Activated T-helper 17 cell treated with anti-CD3 and anti-CD28 coated beads, Interleukin-2, amount 50 U/mL, for 72 hours (primary cell): ENCODE measurements at regions not wholly inside any gene's neighbourhood (a gene's known extent, or its start where the extent isn't known, plus 50 kb on each side); places are given as distances from the start of the nearest gene placed in this dataset.
"Not testable (repeated sequence)": the region's sequence is repeated elsewhere in the genome, so short reads cannot be mapped to it uniquely, and the experiment has no call there.

ENCODE experiments used
- ATAC-seq: fragments of 150-1000 bp; cut with Tn5 transposase; replicated peaks from 2 replicates; pipeline ENCODE4 v1.10.0; 2021; ENCODE audit warnings: mild to moderate bottlenecking, moderate library complexity
- H3K27ac Mint-ChIP-seq: one replicate; pipeline ENCODE4 v1.8.0; 2022; ENCODE audit warnings: mixed read lengths
- H3K27me3 Mint-ChIP-seq: one replicate; pipeline ENCODE4 v1.8.0; 2022; ENCODE audit warnings: mixed read lengths
- H3K36me3 Mint-ChIP-seq: one replicate; pipeline ENCODE4 v1.8.0; 2022; ENCODE audit warnings: low read depth, mild to moderate bottlenecking, mixed read lengths
- H3K4me1 Mint-ChIP-seq: one replicate; pipeline ENCODE4 v1.8.0; 2022; ENCODE audit warnings: mixed read lengths
- H3K4me3 Mint-ChIP-seq: one replicate; pipeline ENCODE4 v1.8.0; 2022; ENCODE audit warnings: mild to moderate bottlenecking, mixed read lengths
- H3K9me3 Mint-ChIP-seq: one replicate; pipeline ENCODE4 v1.8.0; 2022; ENCODE audit warnings: mixed read lengths

- H3K27ac Mint-ChIP-seq: no peak overlapping the region
- peaks cover 4% of the 10 kb centered on the region for H3K9me3 Mint-ChIP-seq
- H3K27me3 Mint-ChIP-seq: no peaks in the 10 kb centered on the region
- H3K4me1 Mint-ChIP-seq: no peaks in the 10 kb centered on the region
- ATAC-seq: no peak
- H3K4me3 Mint-ChIP-seq: no peak overlapping the region
- no peaks in the 10 kb centered on the region for H3K36me3 Mint-ChIP-seq
Measured at GRCh38 chr3:176055836-176056235, 1141.4 kb downstream of the TBL1XR1 start.

GRCh38 chr3:176051766-176052165 is 1145.5 kb downstream of the TBL1XR1 start:
- peaks cover 4% of the 10 kb centered on the region for H3K9me3 Mint-ChIP-seq
- H3K4me3 Mint-ChIP-seq: no peak overlapping the region
- H3K27ac Mint-ChIP-seq: no peak overlapping the region
- no peak for ATAC-seq
- no peaks in the 10 kb centered on the region for H3K36me3 Mint-ChIP-seq
- H3K27me3 Mint-ChIP-seq: no peaks in the 10 kb centered on the region
- H3K4me1 Mint-ChIP-seq: no peaks in the 10 kb centered on the region

GRCh38 chr3:176046703-176047102 is 1150.6 kb downstream of the TBL1XR1 start:
- Mint-ChIP-seq H3K27ac (no peak overlapping the region), H3K27me3 (no peaks in the 10 kb centered on the region), H3K9me3 (no peaks in the 10 kb centered on the region), H3K4me1 (no peaks in the 10 kb centered on the region), H3K36me3 (no peaks in the 10 kb centered on the region), H3K4me3 (no peak overlapping the region)
- ATAC-seq: no peak

GRCh38 chr3:176041812-176042211 is 1155.5 kb downstream of the TBL1XR1 start:
- no peaks in the 10 kb centered on the region for H3K4me1 Mint-ChIP-seq
- no peaks in the 10 kb centered on the region for H3K27me3 Mint-ChIP-seq
- no peak overlapping the region for H3K4me3 Mint-ChIP-seq
- H3K36me3 Mint-ChIP-seq: no peaks in the 10 kb centered on the region
- no peak overlapping the region for H3K27ac Mint-ChIP-seq
- no peak for ATAC-seq
- peaks cover 3% of the 10 kb centered on the region for H3K9me3 Mint-ChIP-seq

- Mint-ChIP-seq H3K36me3 (no peaks in the 10 kb centered on the region), H3K9me3 (peaks cover 3% of the 10 kb centered on the region), H3K4me1 (no peaks in the 10 kb centered on the region), H3K27me3 (no peaks in the 10 kb centered on the region), H3K27ac (no peak overlapping the region), H3K4me3 (no peak overlapping the region)
- no peak for ATAC-seq
Measured at GRCh38 chr3:176041185-176041584, 1156.1 kb downstream of the TBL1XR1 start.

GRCh38 chr3:176037636-176038035 is 1159.6 kb downstream of the TBL1XR1 start:
- no peak for ATAC-seq
- Mint-ChIP-seq H3K4me3 (no peak overlapping the region), H3K27me3 (no peaks in the 10 kb centered on the region), H3K27ac (no peak overlapping the region), H3K4me1 (no peaks in the 10 kb centered on the region), H3K36me3 (no peaks in the 10 kb centered on the region), H3K9me3 (peaks cover 6% of the 10 kb centered on the region)

- no peak for ATAC-seq
- Mint-ChIP-seq H3K27me3 (no peaks in the 10 kb centered on the region), H3K36me3 (no peaks in the 10 kb centered on the region), H3K27ac (no peak overlapping the region), H3K4me3 (no peak overlapping the region), H3K4me1 (no peaks in the 10 kb centered on the region), H3K9me3 (peaks cover 7% of the 10 kb centered on the region)
Measured at GRCh38 chr3:176032043-176032442, 1165.2 kb downstream of the TBL1XR1 start.

- ATAC-seq, H3K9me3 Mint-ChIP-seq, H3K4me1 Mint-ChIP-seq: not testable (repeated sequence)
Measured at GRCh38 chr3:176016203-176016602, 1157.1 kb downstream of the NAALADL2 start.

GRCh38 chr3:176015228-176015627 is 1156.1 kb downstream of the NAALADL2 start:
- H3K27ac Mint-ChIP-seq, H3K9me3 Mint-ChIP-seq, H3K4me3 Mint-ChIP-seq, H3K36me3 Mint-ChIP-seq, H3K4me1 Mint-ChIP-seq, H3K27me3 Mint-ChIP-seq, ATAC-seq: not testable (repeated sequence)

More at GRCh38 chr3:176016203-176016602, 1157.1 kb downstream of the NAALADL2 start:
- H3K27ac Mint-ChIP-seq, H3K36me3 Mint-ChIP-seq, H3K27me3 Mint-ChIP-seq, H3K4me3 Mint-ChIP-seq: not testable (repeated sequence)

GRCh38 chr3:176009256-176009655 is 1150.1 kb downstream of the NAALADL2 start:
- H3K4me1 Mint-ChIP-seq: no peaks in the 10 kb centered on the region
- no peak overlapping the region for H3K4me3 Mint-ChIP-seq
- H3K27ac Mint-ChIP-seq: no peak overlapping the region
- H3K36me3 Mint-ChIP-seq: no peaks in the 10 kb centered on the region
- H3K9me3 Mint-ChIP-seq: no peaks in the 10 kb centered on the region
- no peak for ATAC-seq
- no peaks in the 10 kb centered on the region for H3K27me3 Mint-ChIP-seq

GRCh38 chr3:176005564-176005963 is 1146.4 kb downstream of the NAALADL2 start:
- Mint-ChIP-seq H3K9me3 (peaks cover 9% of the 10 kb centered on the region), H3K36me3 (no peaks in the 10 kb centered on the region), H3K4me1 (no peaks in the 10 kb centered on the region), H3K27ac (no peak overlapping the region), H3K27me3 (no peaks in the 10 kb centered on the region), H3K4me3 (no peak overlapping the region)
- ATAC-seq: no peak

GRCh38 chr3:175989161-175989560 is 1130.0 kb downstream of the NAALADL2 start:
- Mint-ChIP-seq H3K4me3 (no peak overlapping the region), H3K27me3 (no peaks in the 10 kb centered on the region), H3K36me3 (no peaks in the 10 kb centered on the region), H3K9me3 (peaks cover 6% of the 10 kb centered on the region), H3K27ac (no peak overlapping the region), H3K4me1 (no peaks in the 10 kb centered on the region)
- no peak for ATAC-seq

- no peak overlapping the region for H3K27ac Mint-ChIP-seq
- no peaks in the 10 kb centered on the region for H3K27me3 Mint-ChIP-seq
- no peak overlapping the region for H3K4me3 Mint-ChIP-seq
- H3K9me3 Mint-ChIP-seq: peaks cover 6% of the 10 kb centered on the region
- no peaks in the 10 kb centered on the region for H3K4me1 Mint-ChIP-seq
- no peaks in the 10 kb centered on the region for H3K36me3 Mint-ChIP-seq
- no peak for ATAC-seq
Measured at GRCh38 chr3:175988401-175988800, 1129.3 kb downstream of the NAALADL2 start.

- ATAC-seq: no peak
- H3K4me3 Mint-ChIP-seq: no peak overlapping the region
- no peaks in the 10 kb centered on the region for H3K27me3 Mint-ChIP-seq
- H3K9me3 Mint-ChIP-seq: peaks cover 6% of the 10 kb centered on the region
- no peaks in the 10 kb centered on the region for H3K4me1 Mint-ChIP-seq
- H3K36me3 Mint-ChIP-seq: no peaks in the 10 kb centered on the region
- H3K27ac Mint-ChIP-seq: no peak overlapping the region
Measured at GRCh38 chr3:175985781-175986180, 1126.6 kb downstream of the NAALADL2 start.

- Mint-ChIP-seq H3K27me3 (no peaks in the 10 kb centered on the region), H3K4me1 (no peaks in the 10 kb centered on the region), H3K36me3 (no peaks in the 10 kb centered on the region), H3K4me3 (no peak overlapping the region), H3K9me3 (peaks cover 6% of the 10 kb centered on the region), H3K27ac (no peak overlapping the region)
- ATAC-seq: no peak
Measured at GRCh38 chr3:175983379-175983778, 1124.2 kb downstream of the NAALADL2 start.

- Mint-ChIP-seq H3K27ac (no peak overlapping the region), H3K36me3 (no peaks in the 10 kb centered on the region), H3K27me3 (no peaks in the 10 kb centered on the region), H3K4me3 (no peak overlapping the region), H3K4me1 (no peaks in the 10 kb centered on the region), H3K9me3 (peaks cover 7% of the 10 kb centered on the region)
- no peak for ATAC-seq
Measured at GRCh38 chr3:175980486-175981090, 1121.5 kb downstream of the NAALADL2 start.
